SK-N-SH (cell line): ENCODE measurements at regions not wholly inside any gene's neighbourhood (a gene's known extent, or its start where the extent isn't known, plus 50 kb on each side); places are given as distances from the start of the nearest gene placed in this dataset.

Experiments
- CTCF ChIA-PET: fragments of 300-600, 350-600 bp; formaldehyde crosslinking; extraction: SDS; loops from one replicate; lab custom pipeline; 2021; lab: Yijun Ruan, JAX
- POLR2A ChIA-PET: fragments of 350-600 bp; sonication (Branson Sonifier 250); formaldehyde crosslinking; extraction: SDS; loops from one replicate; lab custom pipeline; 2020; ENCODE audit warnings: antibody characterized with exemption, inconsistent platforms; lab: Yijun Ruan, JAX
- DNase-seq: peaks from one replicate; pipeline ENCODE4 v3.0.0; 2012
- H2AFZ ChIP-seq: fragments of 200-600 bp; sonication (generic); 2 replicates; pipeline ENCODE4 v1.8.1; 2016; ENCODE audit warnings: antibody characterized with exemption, mild to moderate bottlenecking, low read depth
- H3F3A ChIP-seq: fragments of 200-600 bp; sonication (generic); replicated peaks from 2 replicates; pipeline ENCODE3; 2016; ENCODE audit warnings: antibody characterized with exemption, mild to moderate bottlenecking; ENCODE audit not compliant: insufficient read depth
- H3K27ac ChIP-seq, 2 experiments: fragments of 200-500 bp in 1 of 2; fragments of 200-600 bp in 1 of 2; sonication (Bioruptor generic) in 1 of 2; sonication (generic), shearing (Covaris generic) in 1 of 2; 2 replicates each; pipeline versions ENCODE4 v1.5.1 to v1.6.1; 2014 to 2016; ENCODE audit warnings: low read depth in 2 of 2, inconsistent platforms in 1 of 2, low read length in 1 of 2, mild to moderate bottlenecking in 1 of 2, mixed read lengths in 1 of 2
- H3K27me3 ChIP-seq: fragments of 200-600 bp; sonication (generic), shearing (Covaris generic); 2 replicates; pipeline ENCODE4 v1.6.1; 2016; ENCODE audit warnings: mixed run types; ENCODE audit not compliant: insufficient read depth
- H3K36me3 ChIP-seq, 2 experiments: fragments of 200-500 bp in 1 of 2; fragments of 200-600 bp in 1 of 2; sonication (Bioruptor generic) in 1 of 2; sonication (generic) in 1 of 2; replicated peaks in 1 of 2; 2 replicates each; pipeline versions ENCODE3 to v1.5.1; 2014 to 2016; ENCODE audit warnings: low read length in 1 of 2, mild to moderate bottlenecking in 1 of 2; ENCODE audit not compliant: insufficient read depth in 2 of 2, control insufficient read depth in 1 of 2
- H3K4me1 ChIP-seq, 2 experiments: fragments of 200-500 bp in 1 of 2; fragments of 200-600 bp in 1 of 2; sonication (Bioruptor generic) in 1 of 2; sonication (generic), shearing (Covaris generic) in 1 of 2; 2 replicates each; pipeline versions ENCODE4 v1.5.1 to v1.6.1; 2014 to 2016; ENCODE audit warnings: low read depth in 1 of 2, low read length in 1 of 2, mixed run types in 1 of 2; ENCODE audit not compliant: insufficient read depth in 2 of 2, control insufficient read depth in 1 of 2
- H3K4me2 ChIP-seq: fragments of 200-600 bp; sonication (generic), shearing (Covaris generic); 2 replicates; pipeline ENCODE4 v1.6.1; 2017; ENCODE audit warnings: mixed run types
- H3K4me3 ChIP-seq, 2 experiments: fragments of 200-500 bp in 1 of 2; fragments of 200-600 bp in 1 of 2; sonication (Bioruptor generic) in 1 of 2; sonication (generic), shearing (Covaris generic) in 1 of 2; 2 replicates each; pipeline versions ENCODE4 v1.5.1 to v1.8.1; 2014 to 2016; ENCODE audit warnings: low read depth in 2 of 2, inconsistent platforms in 1 of 2, low read length in 1 of 2, mild to moderate bottlenecking in 1 of 2, mixed read lengths in 1 of 2, moderate library complexity in 1 of 2
- H3K79me2 ChIP-seq: fragments of 200-600 bp; sonication (generic); 2 replicates; pipeline ENCODE4 v1.8.1; 2017; ENCODE audit warnings: mild to moderate bottlenecking; ENCODE audit not compliant: insufficient read depth
- H3K9ac ChIP-seq: fragments of 200-600 bp; sonication (generic); 2 replicates; pipeline ENCODE4 v1.6.1; 2017; ENCODE audit warnings: mixed run types
- H3K9me2 ChIP-seq: fragments of 200-600 bp; sonication (generic); 2 replicates; pipeline ENCODE4 v1.6.1; 2017; ENCODE audit warnings: mixed run types
- H3K9me3 ChIP-seq: fragments of 200-600 bp; sonication (generic); 2 replicates; pipeline ENCODE4 v1.6.1; 2017; ENCODE audit warnings: mixed run types, mild to moderate bottlenecking, moderate library complexity
- H4K20me1 ChIP-seq: fragments of 200-600 bp; sonication (generic); 2 replicates; pipeline ENCODE4 v1.6.1; 2017; ENCODE audit warnings: mild to moderate bottlenecking, mixed run types; ENCODE audit not compliant: insufficient read depth
- CHD2 ChIP-seq: fragments of 150-350 bp; IDR thresholded peaks from 2 replicates; pipeline ENCODE4 v1.6.1; 2018; ENCODE audit warnings: low read length; ENCODE audit not compliant: partially characterized antibody
- EP300 ChIP-seq, 2 experiments: IDR thresholded peaks; 2 replicates each; pipeline versions ENCODE4 v1.4.0 to v1.6.1; 2012; ENCODE audit warnings: borderline replicate concordance in 1 of 2, low read depth in 1 of 2, low read length in 1 of 2
- FOSL2 ChIP-seq: IDR thresholded peaks from 2 replicates; pipeline ENCODE4 v1.4.0; 2012; ENCODE audit warnings: low read depth, mild to moderate bottlenecking, moderate library complexity, borderline replicate concordance
- GABPA ChIP-seq: IDR thresholded peaks from 2 replicates; pipeline ENCODE4 v1.4.0; 2012; ENCODE audit warnings: low read depth, mild to moderate bottlenecking
- GATA2 ChIP-seq: sonication (generic); formaldehyde crosslinking; IDR thresholded peaks from 2 replicates; pipeline ENCODE4 v1.5.0; 2020; ENCODE audit warnings: mild to moderate bottlenecking, missing genetic modification reagents
- JUND ChIP-seq: IDR thresholded peaks from 2 replicates; pipeline ENCODE4 v1.4.0; 2012
- MXI1 ChIP-seq: IDR thresholded peaks from 2 replicates; pipeline ENCODE4 v1.6.1; 2012; ENCODE audit warnings: mild to moderate bottlenecking, low read depth, low read length, improper control_type of control experiment
- NFIC ChIP-seq: IDR thresholded peaks from 2 replicates; pipeline ENCODE4 v1.4.0; 2012; ENCODE audit warnings: borderline replicate concordance
- POLR2AphosphoS5 ChIP-seq: IDR thresholded peaks from 2 replicates; pipeline ENCODE4 v1.6.1; 2012; ENCODE audit warnings: low read depth, low read length
- RFX5 ChIP-seq: IDR thresholded peaks from 2 replicates; pipeline ENCODE4 v1.6.1; 2012; ENCODE audit warnings: mild to moderate bottlenecking, improper control_type of control experiment, low read length
- RXRA ChIP-seq: IDR thresholded peaks from 2 replicates; pipeline ENCODE4 v1.4.0; 2012; ENCODE audit warnings: low read depth, mild to moderate bottlenecking, borderline replicate concordance
- TF ChIP-seq, protein P1 (sequence below): IDR thresholded peaks from 2 replicates; pipeline ENCODE4 v1.4.0; 2012; ENCODE audit warnings: low read depth, borderline replicate concordance
- TF ChIP-seq, protein P2 (sequence below): IDR thresholded peaks from 2 replicates; pipeline ENCODE4 v1.6.1; 2012; ENCODE audit warnings: mild to moderate bottlenecking, low read depth, low read length, moderate library complexity
- TF ChIP-seq, protein P3 (sequence below): fragments of 150-350 bp; IDR thresholded peaks from 2 replicates; pipeline ENCODE4 v1.6.1; 2016; ENCODE audit warnings: mild to moderate bottlenecking, low read depth, low read length
- TF ChIP-seq, protein P4 (sequence below): IDR thresholded peaks from 2 replicates; pipeline ENCODE4 v1.4.0; 2012; ENCODE audit warnings: low read depth, borderline replicate concordance
- TF ChIP-seq, protein P5 (sequence below): fragments of 150-350 bp; IDR thresholded peaks from 2 replicates; pipeline ENCODE4 v1.6.1; 2017; ENCODE audit warnings: antibody characterized with exemption, low read length, low read depth, borderline replicate concordance

DNA sequence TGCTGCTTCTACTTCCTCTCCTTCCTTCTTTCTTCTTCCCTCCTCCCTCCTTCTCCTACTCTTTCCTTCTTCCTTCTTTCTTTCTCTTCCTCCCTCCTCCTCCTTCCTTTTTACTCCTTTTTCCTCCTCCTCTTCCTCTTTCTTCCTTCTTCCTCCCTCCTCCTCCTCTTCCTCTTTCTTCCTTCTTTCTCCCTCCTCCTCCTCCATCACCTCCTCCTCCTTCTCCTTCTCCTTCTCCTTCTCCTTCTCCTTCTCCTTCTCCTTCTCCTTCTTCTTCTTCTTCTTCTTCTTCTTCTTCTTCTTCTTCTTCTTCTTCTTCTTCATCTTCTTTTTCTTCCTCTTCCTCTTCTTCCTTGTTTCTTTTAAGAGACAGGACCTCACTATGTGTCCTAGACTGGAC lies 224.0 kb downstream of the NR2F2 start:
- no peaks in the 10 kb centered on the region for H3K9me2 ChIP-seq
- H2AFZ ChIP-seq = no peak overlapping the region
- no peak overlapping the region for H3K4me3 ChIP-seq
- no peak overlapping the region for H3K9ac ChIP-seq
- POLR2A ChIA-PET = no interaction called here
- H3K79me2 ChIP-seq = no peaks in the 10 kb centered on the region
- CTCF ChIA-PET = no interaction called here
- H3K4me1 ChIP-seq = no peaks in the 10 kb centered on the region
- no peak overlapping the region for H3K4me2 ChIP-seq
- H3K36me3 ChIP-seq = no peaks in the 10 kb centered on the region
- TF ChIP-seq RXRA = no peak
- TF ChIP-seq RFX5 = no peak
- no peak for TF ChIP-seq NFIC
- no peak for TF ChIP-seq JUND
- TF ChIP-seq, protein P1, sequence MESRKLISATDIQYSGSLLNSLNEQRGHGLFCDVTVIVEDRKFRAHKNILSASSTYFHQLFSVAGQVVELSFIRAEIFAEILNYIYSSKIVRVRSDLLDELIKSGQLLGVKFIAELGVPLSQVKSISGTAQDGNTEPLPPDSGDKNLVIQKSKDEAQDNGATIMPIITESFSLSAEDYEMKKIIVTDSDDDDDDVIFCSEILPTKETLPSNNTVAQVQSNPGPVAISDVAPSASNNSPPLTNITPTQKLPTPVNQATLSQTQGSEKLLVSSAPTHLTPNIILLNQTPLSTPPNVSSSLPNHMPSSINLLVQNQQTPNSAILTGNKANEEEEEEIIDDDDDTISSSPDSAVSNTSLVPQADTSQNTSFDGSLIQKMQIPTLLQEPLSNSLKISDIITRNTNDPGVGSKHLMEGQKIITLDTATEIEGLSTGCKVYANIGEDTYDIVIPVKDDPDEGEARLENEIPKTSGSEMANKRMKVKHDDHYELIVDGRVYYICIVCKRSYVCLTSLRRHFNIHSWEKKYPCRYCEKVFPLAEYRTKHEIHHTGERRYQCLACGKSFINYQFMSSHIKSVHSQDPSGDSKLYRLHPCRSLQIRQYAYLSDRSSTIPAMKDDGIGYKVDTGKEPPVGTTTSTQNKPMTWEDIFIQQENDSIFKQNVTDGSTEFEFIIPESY = no peak
- TF ChIP-seq, protein P2, sequence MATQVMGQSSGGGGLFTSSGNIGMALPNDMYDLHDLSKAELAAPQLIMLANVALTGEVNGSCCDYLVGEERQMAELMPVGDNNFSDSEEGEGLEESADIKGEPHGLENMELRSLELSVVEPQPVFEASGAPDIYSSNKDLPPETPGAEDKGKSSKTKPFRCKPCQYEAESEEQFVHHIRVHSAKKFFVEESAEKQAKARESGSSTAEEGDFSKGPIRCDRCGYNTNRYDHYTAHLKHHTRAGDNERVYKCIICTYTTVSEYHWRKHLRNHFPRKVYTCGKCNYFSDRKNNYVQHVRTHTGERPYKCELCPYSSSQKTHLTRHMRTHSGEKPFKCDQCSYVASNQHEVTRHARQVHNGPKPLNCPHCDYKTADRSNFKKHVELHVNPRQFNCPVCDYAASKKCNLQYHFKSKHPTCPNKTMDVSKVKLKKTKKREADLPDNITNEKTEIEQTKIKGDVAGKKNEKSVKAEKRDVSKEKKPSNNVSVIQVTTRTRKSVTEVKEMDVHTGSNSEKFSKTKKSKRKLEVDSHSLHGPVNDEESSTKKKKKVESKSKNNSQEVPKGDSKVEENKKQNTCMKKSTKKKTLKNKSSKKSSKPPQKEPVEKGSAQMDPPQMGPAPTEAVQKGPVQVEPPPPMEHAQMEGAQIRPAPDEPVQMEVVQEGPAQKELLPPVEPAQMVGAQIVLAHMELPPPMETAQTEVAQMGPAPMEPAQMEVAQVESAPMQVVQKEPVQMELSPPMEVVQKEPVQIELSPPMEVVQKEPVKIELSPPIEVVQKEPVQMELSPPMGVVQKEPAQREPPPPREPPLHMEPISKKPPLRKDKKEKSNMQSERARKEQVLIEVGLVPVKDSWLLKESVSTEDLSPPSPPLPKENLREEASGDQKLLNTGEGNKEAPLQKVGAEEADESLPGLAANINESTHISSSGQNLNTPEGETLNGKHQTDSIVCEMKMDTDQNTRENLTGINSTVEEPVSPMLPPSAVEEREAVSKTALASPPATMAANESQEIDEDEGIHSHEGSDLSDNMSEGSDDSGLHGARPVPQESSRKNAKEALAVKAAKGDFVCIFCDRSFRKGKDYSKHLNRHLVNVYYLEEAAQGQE = no peak
- TF ChIP-seq MXI1 = no peak
- TF ChIP-seq, protein P3, sequence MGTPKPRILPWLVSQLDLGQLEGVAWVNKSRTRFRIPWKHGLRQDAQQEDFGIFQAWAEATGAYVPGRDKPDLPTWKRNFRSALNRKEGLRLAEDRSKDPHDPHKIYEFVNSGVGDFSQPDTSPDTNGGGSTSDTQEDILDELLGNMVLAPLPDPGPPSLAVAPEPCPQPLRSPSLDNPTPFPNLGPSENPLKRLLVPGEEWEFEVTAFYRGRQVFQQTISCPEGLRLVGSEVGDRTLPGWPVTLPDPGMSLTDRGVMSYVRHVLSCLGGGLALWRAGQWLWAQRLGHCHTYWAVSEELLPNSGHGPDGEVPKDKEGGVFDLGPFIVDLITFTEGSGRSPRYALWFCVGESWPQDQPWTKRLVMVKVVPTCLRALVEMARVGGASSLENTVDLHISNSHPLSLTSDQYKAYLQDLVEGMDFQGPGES = no peak
- no peak for TF ChIP-seq EP300 (IDR thresholded peaks at IDR 0.05; ENCODE audit: borderline replicate concordance in 1 of 2, low read depth in 1 of 2, low read length in 1 of 2)
- TF ChIP-seq FOSL2 = no peak
- TF ChIP-seq GABPA = no peak
- TF ChIP-seq GATA2 = no peak
- TF ChIP-seq POLR2AphosphoS5 = no peak
- TF ChIP-seq, protein P4, sequence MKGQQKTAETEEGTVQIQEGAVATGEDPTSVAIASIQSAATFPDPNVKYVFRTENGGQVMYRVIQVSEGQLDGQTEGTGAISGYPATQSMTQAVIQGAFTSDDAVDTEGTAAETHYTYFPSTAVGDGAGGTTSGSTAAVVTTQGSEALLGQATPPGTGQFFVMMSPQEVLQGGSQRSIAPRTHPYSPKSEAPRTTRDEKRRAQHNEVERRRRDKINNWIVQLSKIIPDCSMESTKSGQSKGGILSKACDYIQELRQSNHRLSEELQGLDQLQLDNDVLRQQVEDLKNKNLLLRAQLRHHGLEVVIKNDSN = no peak
- no peak for TF ChIP-seq CHD2
- TF ChIP-seq, protein P5, sequence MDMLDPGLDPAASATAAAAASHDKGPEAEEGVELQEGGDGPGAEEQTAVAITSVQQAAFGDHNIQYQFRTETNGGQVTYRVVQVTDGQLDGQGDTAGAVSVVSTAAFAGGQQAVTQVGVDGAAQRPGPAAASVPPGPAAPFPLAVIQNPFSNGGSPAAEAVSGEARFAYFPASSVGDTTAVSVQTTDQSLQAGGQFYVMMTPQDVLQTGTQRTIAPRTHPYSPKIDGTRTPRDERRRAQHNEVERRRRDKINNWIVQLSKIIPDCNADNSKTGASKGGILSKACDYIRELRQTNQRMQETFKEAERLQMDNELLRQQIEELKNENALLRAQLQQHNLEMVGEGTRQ = no peak
- TF ChIP-seq, all 33 proteins: peak for 0
- Histone ChIP-seq H3K9me3 (no peaks in the 10 kb centered on the region), H4K20me1 (no peaks in the 10 kb centered on the region), H3F3A (no peaks in the 10 kb centered on the region), H3K27ac (no peak overlapping the region), H3K27me3 (no peaks in the 10 kb centered on the region)
- no peak for DNase-seq
